CD1c-positive myeloid dendritic cell (primary cell): ENCODE measurements at regions not wholly inside any gene's neighbourhood (a gene's known extent, or its start where the extent isn't known, plus 50 kb on each side); places are given as distances from the start of the nearest gene placed in this dataset.
"Not testable (repeated sequence)": the region's sequence is repeated elsewhere in the genome, so short reads cannot be mapped to it uniquely, and the experiment has no call there.

Experiments used
- DNase-seq: peaks from one replicate; pipeline ENCODE4 v3.0.0-alpha.2; 2016; ENCODE audit errors: extremely low spot score

DNA sequence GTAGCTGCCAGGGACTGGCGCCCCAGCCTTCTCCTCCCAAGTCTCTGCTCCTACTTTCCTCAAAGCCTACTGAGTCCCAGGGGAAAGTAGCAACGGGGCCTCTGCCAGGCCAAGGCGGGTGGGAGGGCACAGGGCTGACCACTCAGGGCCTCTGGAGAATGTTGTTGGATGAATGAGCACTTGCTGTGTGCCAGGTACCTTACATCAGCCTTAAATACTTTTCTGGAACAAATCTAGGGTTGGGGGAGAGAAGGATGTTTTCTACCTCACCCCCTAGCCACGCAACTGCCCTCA is 119.3 kb upstream of the ZBTB40 start:
- DNase-seq: no peak

DNA sequence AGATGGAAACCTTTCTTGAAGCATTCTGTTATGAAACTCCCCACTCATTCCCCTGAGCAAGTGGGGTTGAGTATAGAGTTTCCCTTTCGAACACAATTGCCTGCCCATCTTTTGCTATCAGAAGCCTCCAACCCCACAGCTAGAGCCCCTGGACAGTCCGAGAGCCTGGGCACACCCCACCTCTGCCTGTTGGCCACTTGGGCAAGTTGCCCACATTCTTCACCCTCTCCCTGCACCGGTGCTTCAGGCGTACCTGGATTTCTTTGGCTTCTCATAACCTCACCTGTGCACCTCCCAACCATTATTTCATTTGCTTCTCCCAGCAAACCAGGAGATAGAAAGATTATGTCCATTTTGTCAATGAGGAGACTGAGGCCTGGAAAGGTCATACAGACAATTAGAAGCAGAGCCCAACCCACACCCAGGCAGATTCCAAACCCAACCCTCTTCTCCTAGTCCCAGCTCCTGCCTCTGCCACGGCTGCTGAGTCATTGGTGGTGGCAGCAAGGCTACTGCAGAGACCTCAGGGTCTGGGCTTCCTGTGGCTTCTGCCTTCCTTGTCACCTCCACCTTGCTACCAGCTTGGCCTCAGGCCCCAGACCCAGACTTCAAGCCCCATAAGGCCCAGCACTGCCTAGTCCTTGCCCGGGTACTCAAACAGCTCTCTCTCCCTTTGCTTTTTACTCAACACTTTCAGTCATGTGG is 118.7 kb upstream of the ZBTB40 start:
- DNase-seq: no peak

DNA sequence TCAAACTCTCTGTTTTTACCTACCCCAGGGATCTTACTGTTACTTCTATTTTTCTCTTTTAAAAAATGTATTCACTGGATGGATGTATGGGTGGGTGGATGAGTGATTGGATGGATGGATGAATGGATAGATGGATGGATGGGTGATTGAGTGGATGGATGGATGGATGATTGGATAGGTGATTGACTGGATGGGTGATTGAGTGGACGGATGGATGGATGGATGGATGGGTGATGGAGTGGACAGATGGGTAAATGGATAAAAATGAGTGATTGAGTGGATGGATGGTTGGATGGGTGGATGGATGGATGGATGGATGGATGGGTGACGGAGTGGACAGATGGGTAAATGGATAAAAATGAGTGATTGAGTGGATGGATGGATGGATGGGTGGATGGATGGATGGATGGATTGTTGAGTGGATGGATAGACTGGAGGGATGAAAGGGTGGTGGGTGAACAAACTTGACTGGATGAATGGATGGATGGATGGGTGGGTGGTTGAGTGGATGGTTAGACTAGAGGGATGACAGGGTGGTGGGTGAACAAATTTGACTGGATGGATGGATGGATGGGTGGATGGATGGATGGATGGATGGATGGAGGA is 118.0 kb upstream of the ZBTB40 start:
- no peak for DNase-seq

DNA sequence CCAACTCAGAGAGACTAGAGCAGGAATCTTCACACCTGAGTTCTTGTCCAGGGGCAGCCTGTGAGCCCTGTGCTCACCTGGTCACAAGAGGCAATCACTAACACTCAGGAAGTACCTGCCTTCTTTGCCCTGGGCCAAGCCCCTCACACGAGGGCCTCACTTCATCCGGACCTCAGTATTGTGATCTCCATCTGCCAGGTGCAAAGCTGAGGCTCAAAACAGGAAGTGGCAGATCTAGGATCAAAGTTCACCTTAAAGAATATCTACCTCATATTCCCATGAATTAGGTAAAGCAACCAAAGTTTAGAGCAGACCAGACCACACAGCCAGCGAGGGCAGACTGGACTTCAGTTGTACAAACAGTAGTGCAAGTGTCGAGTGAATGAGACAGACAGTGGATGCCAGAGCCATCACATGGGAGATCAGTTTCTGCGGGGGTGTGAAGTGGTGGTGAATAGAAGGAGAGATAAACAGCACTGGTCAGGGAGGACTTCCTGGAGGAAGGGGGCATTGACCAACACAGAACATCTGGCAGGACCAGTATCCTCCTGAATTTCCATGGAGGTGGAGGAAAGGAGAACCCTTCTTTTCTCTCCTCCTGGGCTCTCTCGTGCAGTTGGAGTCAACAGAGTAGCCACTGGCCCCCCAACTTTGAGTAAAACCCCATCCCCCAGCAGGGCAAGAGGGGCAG is 116.6 kb upstream of the ZBTB40 start:
- no peak for DNase-seq

DNA sequence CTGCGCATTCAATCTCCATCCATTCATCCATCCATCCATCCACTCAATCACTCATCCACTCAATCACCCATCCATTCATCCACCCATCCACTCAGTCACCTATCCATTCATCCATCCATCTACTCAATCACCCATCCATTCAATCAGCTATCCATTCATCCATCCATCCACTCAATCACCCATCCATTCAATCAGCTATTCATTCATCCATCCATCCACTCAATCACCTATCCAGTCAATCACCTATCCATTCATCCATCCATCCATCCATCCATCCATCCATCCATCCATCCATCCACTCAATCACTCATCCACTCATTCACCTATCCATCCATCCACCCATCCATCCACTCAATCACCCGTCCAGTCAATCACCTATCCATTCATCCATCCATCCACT is 115.4 kb upstream of the ZBTB40 start:
- DNase-seq: not testable (repeated sequence)

DNA sequence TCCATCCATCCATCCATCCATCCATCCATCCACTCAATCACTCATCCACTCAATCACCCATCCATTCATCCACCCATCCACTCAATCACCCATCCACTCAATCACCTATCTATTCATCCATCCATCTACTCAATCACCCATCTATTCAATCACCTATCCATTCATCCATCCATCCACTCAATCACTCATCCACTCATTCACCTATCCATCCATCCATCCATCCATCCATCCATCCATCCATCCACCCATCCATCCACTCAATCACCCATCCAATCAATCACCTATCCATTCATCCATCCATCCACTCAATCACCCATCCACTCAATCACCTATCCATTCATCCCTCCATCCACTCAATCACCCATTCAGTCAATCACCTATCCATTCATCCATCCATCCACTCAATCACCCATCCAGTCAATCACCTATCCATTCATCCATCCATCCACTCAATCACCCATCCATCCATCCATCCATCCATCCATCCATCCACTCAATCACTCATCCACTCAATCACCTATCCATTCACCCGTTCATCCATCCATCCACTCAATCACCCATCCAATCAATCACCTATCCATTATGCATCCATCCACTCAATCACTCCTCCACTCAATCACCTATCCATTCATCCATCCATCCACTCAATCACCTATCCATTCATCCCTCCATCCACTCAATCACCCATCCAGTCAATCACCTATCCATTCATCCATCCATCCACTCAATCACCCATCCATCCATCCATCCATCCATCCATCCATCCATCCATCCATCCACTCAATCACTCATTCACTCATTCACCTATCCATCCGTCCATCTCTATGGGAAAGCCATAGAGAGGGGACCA is 114.7 kb upstream of the ZBTB40 start:
- not testable (repeated sequence) for DNase-seq

DNA sequence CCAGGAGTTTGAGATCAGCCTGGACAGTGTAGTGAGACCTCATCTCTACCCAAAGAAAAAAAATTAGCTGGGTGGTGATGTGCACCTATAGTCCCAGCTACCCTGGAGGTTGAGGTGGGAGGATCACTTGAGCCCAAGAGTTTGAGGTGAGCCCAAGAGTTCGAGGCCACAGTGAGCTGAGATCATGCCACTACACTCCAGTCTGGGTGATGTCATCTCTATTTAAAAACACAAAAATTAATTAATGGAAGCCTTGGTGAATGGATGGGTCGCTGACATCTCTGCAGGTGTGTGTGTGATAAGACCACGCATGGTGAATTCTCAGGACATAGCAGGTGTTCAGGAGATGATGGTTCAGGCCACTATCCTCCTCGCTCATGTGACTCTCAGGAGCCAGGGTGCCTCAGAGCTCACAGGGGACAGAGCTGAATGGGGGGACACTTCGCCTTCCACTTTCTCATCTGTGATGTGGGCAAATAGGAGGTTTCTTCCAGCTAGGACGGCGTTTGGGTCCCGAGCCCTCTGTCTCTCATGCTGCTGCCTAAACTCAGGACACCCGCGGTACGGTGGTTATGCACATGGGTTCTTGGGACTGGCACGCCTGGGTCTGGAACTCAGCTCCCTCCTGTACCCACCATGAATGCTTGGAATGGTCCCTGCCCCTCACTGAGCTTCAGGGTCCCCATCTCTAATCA is 113.4 kb upstream of the ZBTB40 start:
- no peak for DNase-seq

DNA sequence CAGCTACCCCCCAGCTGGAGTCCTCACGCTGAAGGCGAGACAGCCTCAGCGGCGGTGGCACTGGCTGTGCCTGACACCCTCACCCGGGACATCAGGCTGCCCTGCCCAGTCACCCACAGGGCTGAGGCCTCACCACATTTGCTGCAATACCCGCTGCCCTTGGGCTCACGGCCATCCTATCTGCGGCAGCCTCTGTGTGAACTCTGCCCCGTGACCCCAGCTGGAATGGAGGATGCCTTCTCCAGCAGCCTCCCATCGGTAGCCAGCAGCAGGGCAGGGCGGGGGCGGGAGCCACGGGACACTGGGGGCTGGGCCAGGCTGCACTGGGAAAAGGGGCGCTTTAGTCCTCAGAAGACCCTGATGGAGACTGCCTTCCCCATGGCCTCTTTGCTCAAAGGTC is 112.4 kb upstream of the ZBTB40 start:
- no peak for DNase-seq

DNA sequence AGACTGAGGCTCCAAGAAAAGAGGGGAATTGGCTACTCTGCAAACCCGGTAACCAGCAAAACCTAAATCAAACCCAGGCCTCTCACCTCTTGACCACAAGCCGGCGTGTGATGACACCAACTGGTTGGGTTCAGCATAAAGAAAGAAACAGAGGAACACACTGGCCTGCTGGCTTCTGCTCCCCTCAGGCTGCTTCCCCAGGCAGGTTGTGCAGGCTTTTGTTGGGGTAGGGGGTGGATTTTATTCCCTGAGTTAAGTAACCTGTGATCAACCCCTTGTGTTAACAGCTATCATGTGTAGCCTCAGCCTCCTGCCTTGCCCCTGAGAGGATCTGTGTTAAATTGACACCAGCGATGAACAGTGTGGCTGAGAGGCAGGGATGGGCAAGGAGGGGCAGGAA is 111.6 kb upstream of the ZBTB40 start:
- no peak for DNase-seq

DNA sequence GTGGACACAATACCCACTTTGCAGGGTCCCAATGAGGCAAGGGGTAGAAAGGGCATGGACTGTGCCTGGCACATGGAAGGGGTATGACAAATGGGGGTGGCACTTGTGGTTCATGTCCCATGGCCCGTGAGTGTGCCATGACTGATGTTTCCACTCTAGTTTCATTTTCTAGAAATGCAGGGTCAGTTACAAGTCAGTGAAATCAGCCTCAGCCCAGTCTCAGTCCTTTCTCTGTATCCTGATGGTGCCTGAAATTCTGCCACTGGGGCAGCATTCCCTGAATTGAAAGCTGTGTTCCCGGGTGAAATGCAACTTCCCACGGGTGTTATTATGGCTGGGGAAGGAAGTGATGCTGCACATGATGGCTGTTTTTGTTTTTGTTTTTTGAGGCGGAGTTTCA is 110.8 kb upstream of the ZBTB40 start:
- DNase-seq: no peak

DNA sequence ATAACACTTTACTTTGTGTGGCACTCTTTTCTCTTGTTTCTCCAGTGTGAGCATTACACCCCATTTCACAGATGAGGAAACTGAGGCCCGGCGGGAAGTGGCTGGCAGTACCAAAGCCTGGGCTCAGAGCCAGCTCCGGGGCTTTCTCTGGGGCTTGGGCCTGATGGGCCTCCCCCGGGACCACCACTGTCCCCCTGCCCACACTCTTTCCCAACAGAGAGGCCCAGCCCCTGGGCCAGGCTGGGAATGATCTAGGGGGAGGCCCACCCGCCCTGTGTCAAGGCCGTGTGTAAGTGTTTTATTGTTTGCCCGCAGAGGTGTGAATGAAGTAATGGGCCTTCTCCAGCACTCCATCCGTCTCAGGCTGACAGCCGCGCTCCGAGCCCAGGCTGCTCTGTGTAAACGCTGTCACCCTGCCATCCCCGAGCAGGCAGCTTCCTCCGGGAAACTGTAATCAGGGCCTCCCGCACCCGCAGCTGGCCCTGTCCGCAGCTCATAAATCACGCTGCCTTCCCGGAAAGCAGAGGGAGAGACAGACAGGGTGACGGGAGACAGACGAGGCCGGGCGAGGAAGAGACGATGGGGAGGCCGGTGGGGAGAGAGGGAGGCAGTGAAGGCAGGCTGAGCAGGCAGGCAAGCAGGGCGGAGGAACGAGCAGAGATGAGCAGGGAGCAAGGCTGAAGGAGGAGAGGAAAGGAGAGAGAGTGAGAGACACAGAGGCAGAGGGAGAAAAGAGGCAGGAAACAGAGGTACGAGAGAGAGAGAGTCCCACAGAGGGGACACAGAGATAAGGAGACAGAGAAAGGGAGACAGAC is 109.7 kb upstream of the ZBTB40 start:
- DNase-seq: no peak

DNA sequence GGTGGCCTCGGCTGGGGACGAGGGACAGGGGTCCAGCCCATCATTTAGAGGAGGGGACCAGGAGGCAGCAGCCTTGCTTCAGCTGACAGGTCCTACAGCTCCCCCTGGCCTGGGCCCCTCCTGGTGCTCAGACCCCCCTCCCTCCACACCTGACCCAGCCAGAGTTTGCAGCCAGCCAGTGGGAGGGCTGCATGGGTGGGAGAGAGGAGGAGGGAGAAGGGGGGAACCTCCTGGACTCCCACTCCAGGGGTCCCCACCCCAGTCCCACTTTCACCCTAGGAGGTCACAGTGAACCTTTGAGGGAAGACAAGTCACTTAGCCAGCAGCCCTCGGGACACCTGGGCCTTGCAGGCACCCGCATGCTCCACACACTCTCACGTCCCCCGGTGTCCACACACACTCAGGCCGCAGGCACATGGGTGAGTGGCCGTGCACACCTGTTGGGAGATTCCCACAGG is 108.9 kb upstream of the ZBTB40 start:
- DNase-seq: no peak

DNA sequence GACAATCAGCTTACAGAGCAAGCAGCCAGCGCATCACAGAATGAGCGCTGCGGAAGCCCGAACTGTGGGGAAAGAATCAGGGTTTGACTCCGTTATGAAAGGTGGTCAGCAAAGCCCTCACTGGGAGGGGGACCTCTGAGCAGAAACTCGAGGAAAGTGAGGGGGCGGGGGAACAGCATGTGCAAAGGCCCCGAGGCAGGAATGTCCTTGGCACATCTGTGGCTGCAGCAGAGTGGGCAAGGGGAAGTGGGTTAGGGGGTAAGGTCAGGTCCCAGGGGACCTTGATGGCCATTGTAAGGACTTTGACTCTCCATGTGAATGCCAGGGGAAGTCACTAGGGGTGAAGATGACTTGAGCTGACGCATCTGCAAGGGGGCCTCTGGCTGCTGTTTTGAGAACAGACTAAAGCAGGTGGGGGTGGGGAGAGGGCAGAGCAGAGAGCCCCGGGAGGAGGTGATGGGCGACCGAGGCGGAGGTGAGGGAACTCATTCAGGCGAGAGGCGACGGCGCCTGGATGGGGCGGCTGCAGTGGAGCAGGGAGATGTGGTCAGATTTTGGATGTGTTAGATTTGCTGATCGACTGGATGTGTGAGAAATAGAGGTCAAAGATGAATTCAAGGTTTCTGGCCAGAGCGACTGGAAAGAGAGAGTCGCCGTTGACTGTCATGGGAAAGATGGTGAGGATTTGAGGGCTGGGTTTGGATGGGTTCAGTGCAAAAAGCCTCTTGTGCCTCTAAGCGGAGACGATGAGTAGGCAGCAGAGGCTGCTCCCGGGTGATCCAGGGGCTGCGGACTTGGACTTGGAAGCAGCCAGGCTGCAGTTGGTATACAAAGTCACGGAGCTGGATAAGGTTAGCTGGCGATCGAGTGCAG is 108.0 kb upstream of the ZBTB40 start:
- DNase-seq: no peak

DNA sequence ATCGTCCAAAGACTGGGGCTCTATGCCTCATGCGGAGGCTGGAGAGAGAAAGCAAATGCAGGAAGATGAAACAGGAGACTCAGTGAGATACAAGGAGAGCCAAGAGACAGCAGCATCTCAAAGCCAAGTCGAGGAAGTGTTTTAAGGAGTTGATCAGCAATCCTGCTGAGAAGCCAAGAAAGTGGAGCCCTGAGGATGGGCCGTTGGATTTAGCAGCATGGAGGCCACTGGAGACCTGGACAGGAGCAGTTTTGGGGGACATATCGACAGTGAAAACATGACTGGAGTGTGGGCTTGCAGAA is 107.4 kb upstream of the ZBTB40 start:
- DNase-seq: no peak

DNA sequence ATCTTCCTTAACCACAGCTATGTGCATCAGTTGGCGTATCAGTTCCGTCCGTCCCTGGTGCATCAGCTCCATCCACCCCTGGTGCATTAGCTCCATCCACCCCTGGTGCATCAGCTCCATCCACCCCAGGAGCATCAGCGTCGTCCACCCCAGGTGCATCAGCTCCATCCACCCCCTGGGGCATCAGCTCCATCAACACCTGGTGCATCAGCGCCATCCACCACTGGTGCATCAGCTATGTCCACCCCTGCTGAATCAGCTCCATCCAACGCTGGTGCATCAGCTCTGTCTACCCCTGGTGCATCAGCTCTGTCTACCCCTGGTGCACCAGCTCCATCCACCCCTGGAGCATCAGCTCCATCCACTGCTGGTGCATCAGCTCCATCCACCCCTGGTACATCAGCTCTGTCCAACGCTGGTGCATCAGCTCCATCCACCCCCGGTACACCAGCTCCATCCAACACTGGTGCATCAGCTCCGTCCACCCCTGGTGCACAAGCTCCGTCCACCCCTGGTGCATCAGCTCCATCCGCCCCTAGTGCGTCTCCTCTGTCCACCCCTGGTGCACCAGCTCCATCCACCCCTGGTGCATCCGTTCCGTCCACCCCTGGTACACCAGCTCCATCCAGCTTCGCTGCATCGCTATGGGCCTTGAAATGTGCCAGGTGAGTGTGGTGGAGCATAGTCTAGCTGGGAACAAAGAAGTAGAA is 106.6 kb upstream of the ZBTB40 start:
- no peak for DNase-seq

DNA sequence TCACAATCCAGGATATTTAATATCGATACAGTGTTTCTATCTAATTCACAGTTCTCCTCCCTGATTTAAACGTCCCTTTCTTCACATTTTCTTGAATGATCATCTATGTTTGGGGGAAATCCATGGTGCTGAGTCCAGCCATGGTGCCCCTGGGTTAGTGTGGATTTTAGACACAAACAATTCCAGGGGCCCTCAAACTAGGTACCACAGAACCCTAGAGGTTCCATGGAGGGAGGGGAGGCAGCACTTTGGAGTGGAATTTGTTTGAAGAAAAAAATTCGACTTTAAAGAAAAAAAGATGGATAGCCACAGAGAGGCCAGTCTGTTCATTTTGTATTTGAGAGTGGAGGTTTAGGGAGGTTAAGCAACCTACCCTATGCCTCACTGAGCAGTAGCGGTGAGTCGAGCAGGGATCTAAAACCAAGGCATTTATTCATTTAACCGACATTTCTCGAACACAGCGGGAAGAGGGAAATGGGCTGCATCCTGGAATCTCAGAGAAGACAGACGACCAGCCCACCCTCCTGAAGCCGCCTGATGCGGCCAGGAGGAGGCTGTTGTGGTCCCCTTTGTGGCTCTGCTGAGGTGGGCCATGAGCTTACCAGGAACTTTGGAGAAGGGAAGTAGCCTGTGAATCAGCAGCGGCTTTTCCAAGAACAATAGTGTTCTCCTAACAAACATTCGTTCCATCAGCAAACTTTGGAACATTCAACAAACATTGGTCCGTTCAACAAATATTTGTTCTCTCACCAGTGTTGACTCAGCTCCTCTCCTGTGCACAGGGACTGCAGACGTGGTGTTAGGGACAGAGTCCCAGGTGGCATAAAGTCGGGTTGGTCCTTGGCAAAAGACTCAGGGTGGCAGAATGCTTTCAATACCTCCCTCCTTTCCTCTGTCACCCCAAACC is 103.5 kb upstream of the ZBTB40 start:
- DNase-seq: no peak

DNA sequence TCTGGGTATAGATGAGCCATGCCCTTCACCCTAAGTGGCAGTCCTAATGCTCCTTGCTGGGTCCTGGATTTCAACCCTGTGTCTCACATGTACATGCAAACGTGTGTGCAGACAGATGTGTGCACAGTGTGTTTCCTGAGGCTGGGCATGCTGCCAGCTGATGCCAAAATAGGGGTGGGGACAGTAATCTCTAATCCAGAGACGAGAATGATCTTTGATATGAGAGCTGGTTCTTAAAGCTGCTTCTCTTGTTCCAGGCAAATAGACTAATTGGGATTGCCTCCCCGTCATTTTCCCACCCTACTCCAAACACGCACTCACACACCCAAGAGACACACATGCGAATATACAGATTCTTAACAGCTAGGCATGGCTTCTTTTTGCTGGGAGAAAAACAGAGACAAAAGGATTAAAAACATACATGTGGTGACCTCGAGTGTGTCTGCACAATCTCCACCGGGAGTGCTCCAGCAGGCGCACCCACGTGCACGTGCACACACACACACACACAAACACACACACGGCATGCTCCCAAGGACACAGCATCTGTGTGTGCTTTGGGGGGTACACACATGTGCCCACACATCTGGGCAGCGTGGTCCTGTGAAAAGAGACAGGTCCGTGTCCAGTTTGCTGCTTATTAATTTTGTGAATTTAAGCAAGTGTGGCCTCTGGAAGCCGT is 102.1 kb upstream of the ZBTB40 start:
- no peak for DNase-seq
